IMR-90 (cell line): ENCODE measurements at regions not wholly inside any gene's neighbourhood (a gene's known extent, or its start where the extent isn't known, plus 50 kb on each side); places are given as distances from the start of the nearest gene placed in this dataset.

Experiments used
- ATAC-seq: fragments of 200-7000 bp; cut with Tn5 transposase; 2 replicates; pipeline ENCODE4 v1.9.1; 2020; ENCODE audit warnings: low read depth, mild to moderate bottlenecking, moderate library complexity
- BruUV-seq: library from RNA; stranded (reverse); fragments of 400-500 nt; replicated peaks from 2 replicates; lab custom pipeline; 2021; lab: Mats Ljungman, UMichigan
- CTCF ChIA-PET: fragments of 300-600 bp; formaldehyde crosslinking; extraction: SDS; loops from one replicate; lab custom pipeline; 2021; ENCODE audit warnings: antibody characterized with exemption; lab: Yijun Ruan, JAX
- POLR2A ChIA-PET: fragments of 300-600 bp; sonication (Branson Sonifier 250); formaldehyde crosslinking; loops from one replicate; lab custom pipeline; 2022; ENCODE audit warnings: antibody characterized with exemption; ENCODE audit not compliant: unreplicated experiment; lab: Charles Lee
- DNase-seq: peaks from one replicate; pipeline ENCODE4 v3.0.0; 2013
- H2AFZ ChIP-seq: replicated peaks from 2 replicates; pipeline ENCODE3; 2013; ENCODE audit warnings: low read length, mild to moderate bottlenecking; ENCODE audit not compliant: poor library complexity
- H2AK5ac ChIP-seq: 2 replicates; pipeline ENCODE4 v1.6.1; 2013; ENCODE audit warnings: low read depth, low read length, inconsistent platforms
- H2AK9ac ChIP-seq: replicated peaks from 2 replicates; pipeline ENCODE3; 2013; ENCODE audit warnings: mild to moderate bottlenecking, low read depth, low read length, moderate library complexity; ENCODE audit not compliant: poor library complexity
- H2BK120ac ChIP-seq: 2 replicates; pipeline ENCODE4 v1.6.1; 2013; ENCODE audit warnings: low read depth, low read length, inconsistent platforms
- H2BK15ac ChIP-seq: 3 replicates; pipeline ENCODE4 v1.6.1; 2013; ENCODE audit warnings: low read depth, low read length, inconsistent platforms
- H2BK20ac ChIP-seq: 2 replicates; pipeline ENCODE4 v1.6.1; 2013; ENCODE audit warnings: low read depth, mild to moderate bottlenecking, inconsistent platforms, low read length, moderate library complexity
- H2BK5ac ChIP-seq: 2 replicates; pipeline ENCODE4 v1.6.1; 2013; ENCODE audit warnings: mild to moderate bottlenecking, low read depth, low read length, inconsistent platforms; ENCODE audit not compliant: poor library complexity, severe bottlenecking
- H3K14ac ChIP-seq: replicated peaks from 2 replicates; pipeline ENCODE4 v1.6.1; 2013; ENCODE audit warnings: low read depth, low read length, inconsistent platforms
- H3K18ac ChIP-seq: 2 replicates; pipeline ENCODE4 v1.6.1; 2013; ENCODE audit warnings: low read depth, low read length, control low read depth
- H3K23ac ChIP-seq: 2 replicates; pipeline ENCODE4 v1.6.1; 2013; ENCODE audit warnings: low read depth, low read length, inconsistent platforms
- H3K27ac ChIP-seq: 2 replicates; pipeline ENCODE4 v1.5.1; 2013; ENCODE audit warnings: mild to moderate bottlenecking, control low read depth, low read length; ENCODE audit not compliant: insufficient read depth
- H3K27me3 ChIP-seq: 2 replicates; pipeline ENCODE4 v1.6.1; 2013; ENCODE audit warnings: low read length; ENCODE audit not compliant: control insufficient read depth, insufficient read depth
- H3K36me3 ChIP-seq: 2 replicates; pipeline ENCODE4 v1.6.1; 2013; ENCODE audit warnings: low read length, mixed read lengths; ENCODE audit not compliant: control insufficient read depth, insufficient read depth
- H3K4ac ChIP-seq: 2 replicates; pipeline ENCODE4 v1.6.1; 2013; ENCODE audit warnings: low read depth, low read length, inconsistent platforms
- H3K4me1 ChIP-seq: 2 replicates; pipeline ENCODE4 v1.6.1; 2013; ENCODE audit warnings: low read length, mixed read lengths; ENCODE audit not compliant: control insufficient read depth, insufficient read depth
- H3K4me2 ChIP-seq: 2 replicates; pipeline ENCODE4 v1.6.1; 2013; ENCODE audit warnings: low read depth, mild to moderate bottlenecking, control low read depth, low read length, moderate library complexity
- H3K4me3 ChIP-seq: 2 replicates; pipeline ENCODE4 v1.5.1; 2013; ENCODE audit warnings: low read depth, mild to moderate bottlenecking, control low read depth, low read length, moderate library complexity; ENCODE audit not compliant: insufficient read depth
- H3K56ac ChIP-seq: 2 replicates; pipeline ENCODE4 v1.6.1; 2013; ENCODE audit warnings: low read length, inconsistent platforms; ENCODE audit not compliant: insufficient read depth; ENCODE audit errors: extremely low read depth
- H3K79me1 ChIP-seq, 2 experiments: 2 replicates each; pipeline ENCODE4 v1.6.1; 2013; ENCODE audit warnings: low read length in 2 of 2, inconsistent platforms in 1 of 2, low read depth in 1 of 2
- H3K9ac ChIP-seq: 2 replicates; pipeline ENCODE4 v1.6.1; 2013; ENCODE audit warnings: low read depth, low read length, control low read depth
- H3K9me1 ChIP-seq: 2 replicates; pipeline ENCODE4 v1.6.1; 2013; ENCODE audit warnings: low read length, inconsistent platforms; ENCODE audit not compliant: insufficient read depth
- H3K9me3 ChIP-seq: 2 replicates; pipeline ENCODE4 v1.6.1; 2013; ENCODE audit warnings: low read length; ENCODE audit not compliant: control insufficient read depth, insufficient read depth
- H4K20me1 ChIP-seq: 2 replicates; pipeline ENCODE4 v1.6.1; 2013; ENCODE audit warnings: low read length, inconsistent platforms; ENCODE audit not compliant: insufficient read depth
- H4K5ac ChIP-seq: 2 replicates; pipeline ENCODE4 v1.6.1; 2013; ENCODE audit warnings: mild to moderate bottlenecking, low read depth, low read length, control low read depth
- H4K8ac ChIP-seq, 2 experiments: 2 replicates each; pipeline ENCODE4 v1.6.1; 2013; ENCODE audit warnings: low read depth in 2 of 2, low read length in 2 of 2, control low read depth in 1 of 2, inconsistent platforms in 1 of 2
- H4K91ac ChIP-seq: 2 replicates; pipeline ENCODE4 v1.6.1; 2013; ENCODE audit warnings: low read depth, low read length, inconsistent platforms; ENCODE audit not compliant: insufficient read depth
- CHD1 ChIP-seq: IDR thresholded peaks from 2 replicates; pipeline ENCODE4 v1.6.1; 2012; ENCODE audit warnings: low read depth, low read length, improper control_type of control experiment
- CTCF ChIP-seq: conservative IDR thresholded peaks from 2 replicates; pipeline ENCODE4 v1.5.1; 2012; ENCODE audit warnings: mild to moderate bottlenecking, low read depth, low read length, improper control_type of control experiment
- FOS ChIP-seq: fragments of 150-350 bp; IDR thresholded peaks from 2 replicates; pipeline ENCODE4 v1.6.1; 2016; ENCODE audit warnings: low read depth, low read length
- NFE2L2 ChIP-seq: fragments of 150-350 bp; IDR thresholded peaks from 2 replicates; pipeline ENCODE4 v1.6.1; 2016; ENCODE audit warnings: low read depth, mild to moderate bottlenecking, low read length
- RCOR1 ChIP-seq: IDR thresholded peaks from 2 replicates; pipeline ENCODE4 v1.6.1; 2012; ENCODE audit warnings: mild to moderate bottlenecking, low read length, improper control_type of control experiment; ENCODE audit not compliant: insufficient replicate concordance
- RFX5 ChIP-seq: IDR thresholded peaks from 2 replicates; pipeline ENCODE4 v1.8.0; 2012; ENCODE audit warnings: low read depth, mild to moderate bottlenecking, low read length, moderate library complexity
- SMC3 ChIP-seq: fragments of 150-350 bp; IDR thresholded peaks from 2 replicates; pipeline ENCODE4 v1.6.1; 2016; ENCODE audit warnings: low read depth, mild to moderate bottlenecking, antibody characterized with exemption, low read length, moderate library complexity
- USF2 ChIP-seq: fragments of 150-350 bp; IDR thresholded peaks from 2 replicates; pipeline ENCODE4 v1.6.1; 2017; ENCODE audit warnings: mild to moderate bottlenecking, antibody characterized with exemption, low read length, low read depth
- WGBS, 2 experiments: methylation state at CpG; one replicate each; pipeline versions ENCODE4 v1.1.5 to v1.1.7; 2013; ENCODE audit warnings: missing lambda C conversion rate in 2 of 2; ENCODE audit not compliant: insufficient read length in 1 of 2; ENCODE audit errors: extremely low coverage in 2 of 2; 5-methylcytosine and 5-hydroxymethylcytosine counted together
- dilution Hi-C: fragments of 300-500 bp; cut with HindIII; formaldehyde crosslinking; loops from one replicate; pipeline ENCODE4 v1.14.3; 2018; ENCODE audit warnings: low sequenced_read_pairs; ENCODE audit not compliant: unreplicated experiment
- in situ Hi-C: fragments of 300-500 bp; cut with MboI; formaldehyde crosslinking; loops from 3 replicates; pipeline ENCODE4 v1.14.3; 2019; ENCODE audit warnings: low sequenced_read_pairs, inconsistent platforms, mixed read lengths
- intact Hi-C: fragments of 100-400 bp; cut with micrococcal nuclease; formaldehyde crosslinking; loops from 2 replicates; pipeline ENCODE4 v1.10.0; 2022

DNA sequence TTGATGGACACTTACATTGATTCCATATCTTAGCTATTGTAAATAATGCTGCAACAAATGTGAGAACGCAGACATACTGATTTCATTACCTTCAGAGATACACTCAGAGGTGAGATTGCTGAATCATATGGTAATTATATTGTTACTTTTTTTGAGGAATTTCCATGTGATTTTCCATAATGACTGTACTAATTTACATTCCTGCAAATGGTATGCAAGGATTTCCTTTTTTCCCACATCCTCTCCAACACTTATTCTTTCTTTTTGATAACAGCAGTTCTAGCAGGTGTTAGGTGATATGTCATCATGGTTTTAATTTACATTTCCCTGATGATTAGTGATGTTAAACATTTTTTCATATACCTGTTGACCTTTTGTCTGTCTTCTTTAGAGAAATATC, 207.7 kb downstream of the C11orf87 start:
- Histone ChIP-seq H3K4ac (no peak overlapping the region), H2BK20ac (no peak overlapping the region), H2AFZ (no peak overlapping the region), H2AK9ac (no peak overlapping the region), H3K9ac (no peak overlapping the region), H3K4me1 (no peaks in the 10 kb centered on the region), H3K79me1 (no peaks in the 10 kb centered on the region), H2BK5ac (no peak overlapping the region), H3K9me1 (no peaks in the 10 kb centered on the region), H3K36me3 (no peaks in the 10 kb centered on the region), H3K9me3 (no peaks in the 10 kb centered on the region), H3K27ac (no peak overlapping the region), H4K8ac (no peak overlapping the region), H4K5ac (no peak overlapping the region), H3K14ac (no peak overlapping the region), H3K27me3 (no peaks in the 10 kb centered on the region), H4K91ac (no peak overlapping the region), H3K4me2 (no peak overlapping the region), H2BK120ac (no peak overlapping the region), H2AK5ac (no peak overlapping the region), H3K18ac (no peak overlapping the region), H2BK15ac (no peak overlapping the region), H3K23ac (no peak overlapping the region), H3K56ac (no peak overlapping the region), H4K20me1 (no peaks in the 10 kb centered on the region), H3K4me3 (no peak overlapping the region)
- ATAC-seq (no peak), DNase-seq (no peak)
- dilution Hi-C loops, result no loop called here
- no CpG with 5 or more reads among the region's 1 CpG for WGBS, 2 experiments
- CTCF ChIA-PET, result no interaction called here
- in situ Hi-C loops, result no loop called here
- TF ChIP-seq USF2 (no peak), FOS (no peak), CTCF (no peak), SMC3 (no peak), RCOR1 (no peak), NFE2L2 (no peak), CHD1 (no peak), RFX5 (no peak)
- no TSS peak for BruUV-seq
- POLR2A ChIA-PET, result no interaction called here
- intact Hi-C loops, result no loop called here
